Activated CD4-positive, alpha-beta memory T cell treated with anti-CD3 and anti-CD28 coated beads for 36 hours (primary cell): ENCODE measurements at regions not wholly inside any gene's neighbourhood (a gene's known extent, or its start where the extent isn't known, plus 50 kb on each side); places are given as distances from the start of the nearest gene placed in this dataset.

Experiments
- CTCF ChIA-PET: fragments of 350-600 bp; sonication (Branson Sonifier 250); formaldehyde crosslinking; loops from one replicate; lab custom pipeline; 2021; ENCODE audit warnings: antibody characterized with exemption, inconsistent platforms; lab: Charles Lee
- POLR2A ChIA-PET: fragments of 350-600 bp; sonication (Branson Sonifier 250); formaldehyde crosslinking; loops from one replicate; lab custom pipeline; 2021; ENCODE audit warnings: antibody characterized with exemption; lab: Charles Lee
- DNase-seq: peaks from one replicate; pipeline ENCODE4 v3.0.0-alpha.2; 2020
- H3K27ac Mint-ChIP-seq: one replicate; pipeline ENCODE4 v1.8.0; 2021; ENCODE audit warnings: mixed read lengths
- H3K27me3 Mint-ChIP-seq: one replicate; pipeline ENCODE4 v1.8.0; 2021; ENCODE audit warnings: mixed read lengths
- H3K36me3 Mint-ChIP-seq: one replicate; pipeline ENCODE4 v1.8.0; 2021; ENCODE audit warnings: mixed read lengths
- H3K4me1 Mint-ChIP-seq: one replicate; pipeline ENCODE4 v1.8.0; 2021; ENCODE audit warnings: low read depth, mixed read lengths
- H3K4me3 Mint-ChIP-seq: one replicate; pipeline ENCODE4 v1.8.0; 2021; ENCODE audit warnings: mild to moderate bottlenecking, mixed read lengths
- H3K9me3 Mint-ChIP-seq: one replicate; pipeline ENCODE4 v1.8.0; 2021; ENCODE audit warnings: mixed read lengths
- intact Hi-C: fragments of 100-400 bp; cut with micrococcal nuclease; formaldehyde crosslinking; loops from one replicate; pipeline ENCODE4 v1.15.1; 2023

DNA sequence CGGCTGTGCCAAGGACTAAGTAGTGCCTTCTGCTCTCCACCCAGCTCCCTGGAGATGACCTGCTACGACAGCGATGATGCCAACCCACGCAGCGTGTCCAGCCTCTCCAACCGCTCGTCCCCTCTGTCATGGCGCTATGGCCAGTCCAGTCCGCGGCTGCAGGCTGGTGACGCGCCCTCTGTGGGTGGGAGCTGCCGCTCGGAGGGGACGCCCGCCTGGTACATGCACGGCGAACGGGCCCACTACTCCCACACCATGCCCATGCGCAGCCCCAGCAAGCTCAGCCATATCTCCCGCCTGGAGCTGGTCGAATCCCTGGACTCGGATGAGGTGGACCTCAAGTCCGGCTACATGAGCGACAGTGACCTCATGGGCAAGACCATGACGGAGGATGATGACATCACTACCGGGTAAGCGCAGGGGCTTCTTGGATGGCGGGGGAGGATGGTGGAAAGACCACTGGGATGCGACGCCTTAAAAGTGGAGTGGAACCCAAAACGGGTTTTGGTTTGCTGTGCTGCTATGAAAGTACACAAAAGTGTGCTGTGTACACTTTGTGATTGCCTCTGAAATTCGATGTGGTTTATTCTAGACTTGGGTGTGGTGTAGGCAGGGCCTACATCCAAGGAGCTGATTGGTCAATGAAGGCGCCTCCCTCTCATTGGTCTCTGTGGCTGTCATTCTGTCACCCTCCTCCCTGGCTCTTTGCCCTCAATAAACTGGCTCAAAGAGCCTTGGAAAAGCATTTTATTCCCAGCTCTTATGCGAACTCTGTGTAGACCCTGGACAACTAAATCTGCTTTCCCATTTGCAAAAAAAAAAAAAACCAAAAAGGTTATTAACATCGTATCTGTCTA, 110.4 kb upstream of the IPO9 start:
- Mint-ChIP-seq H3K4me3 (no peak overlapping the region), H3K9me3 (no peaks in the 10 kb centered on the region), H3K36me3 (no peaks in the 10 kb centered on the region), H3K4me1 (no peaks in the 10 kb centered on the region), H3K27ac (no peak overlapping the region), H3K27me3 (no peaks in the 10 kb centered on the region)
- ChIA-PET CTCF (interaction anchor here (0.6 to 17.1 kb wide), 3 partner anchors 9 to 72 kb away, joined by 3 to 298 read pairs (median 15); no protein-coding TSS in a partner anchor), POLR2A (no interaction called here)
- DNase-seq = no peak
- intact Hi-C loops = no loop called here

DNA sequence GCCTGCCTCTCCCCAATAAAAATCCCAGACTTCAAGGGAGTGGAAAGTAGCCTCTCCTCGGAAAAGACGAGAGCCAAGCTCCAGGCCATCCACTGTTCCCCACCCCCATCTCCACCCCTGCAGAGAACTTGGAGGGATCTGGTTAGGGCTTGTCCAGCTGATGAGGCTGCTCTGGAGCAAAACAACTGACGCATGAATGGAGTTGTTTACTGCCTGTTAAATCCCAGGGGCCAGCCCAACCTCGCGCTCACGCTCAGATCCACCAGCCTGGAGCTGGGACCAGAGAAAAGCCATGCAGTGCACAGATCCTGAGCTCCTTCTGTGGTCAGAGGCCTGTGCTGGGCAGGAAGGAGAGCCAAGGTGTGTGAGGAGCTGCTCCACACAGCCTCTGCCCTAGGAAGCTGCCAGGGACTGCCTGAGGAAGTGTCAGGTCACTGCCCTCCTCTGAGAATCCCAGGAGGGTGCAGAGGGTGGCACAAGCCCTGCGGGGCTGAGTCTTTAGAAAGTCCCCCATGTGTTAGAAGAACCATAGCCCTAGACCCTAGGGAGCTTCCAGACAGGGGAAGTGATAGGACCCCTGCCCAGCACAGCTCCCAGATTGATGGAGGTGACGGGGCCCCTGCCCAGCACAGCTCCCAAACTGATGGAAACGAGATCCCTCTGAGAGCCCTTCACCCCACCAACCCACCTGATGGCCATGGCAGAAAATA, 109.0 kb upstream of the IPO9 start:
- Mint-ChIP-seq H3K27me3 (peaks cover under 1% of the 10 kb centered on the region), H3K36me3 (no peaks in the 10 kb centered on the region), H3K4me3 (no peak overlapping the region), H3K27ac (no peak overlapping the region), H3K9me3 (no peaks in the 10 kb centered on the region), H3K4me1 (no peaks in the 10 kb centered on the region)
- POLR2A ChIA-PET = no interaction called here
- CTCF ChIA-PET = interaction anchor here (0.9 to 3.4 kb wide), 2 partner anchors 10 to 159 kb away, joined by 3 to 15 read pairs; no protein-coding TSS in a partner anchor
- intact Hi-C loops = no loop called here
- DNase-seq = no peak

DNA sequence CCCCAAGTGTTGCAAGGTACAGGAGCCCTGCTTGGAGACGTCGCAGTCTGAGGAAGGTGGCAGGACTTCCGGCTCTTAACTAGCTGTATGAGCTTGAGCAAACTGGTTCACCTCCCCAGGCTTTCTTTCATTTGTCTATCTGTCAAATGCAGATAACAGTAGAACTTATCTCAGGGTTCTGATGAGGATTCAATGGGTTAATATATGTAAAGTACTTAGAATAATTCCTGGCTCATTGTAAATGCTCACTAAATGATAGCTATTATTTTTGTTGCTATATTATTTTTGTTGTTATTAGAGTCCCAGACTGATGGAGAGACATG, 108.5 kb upstream of the IPO9 start:
- POLR2A ChIA-PET = no interaction called here

DNA sequence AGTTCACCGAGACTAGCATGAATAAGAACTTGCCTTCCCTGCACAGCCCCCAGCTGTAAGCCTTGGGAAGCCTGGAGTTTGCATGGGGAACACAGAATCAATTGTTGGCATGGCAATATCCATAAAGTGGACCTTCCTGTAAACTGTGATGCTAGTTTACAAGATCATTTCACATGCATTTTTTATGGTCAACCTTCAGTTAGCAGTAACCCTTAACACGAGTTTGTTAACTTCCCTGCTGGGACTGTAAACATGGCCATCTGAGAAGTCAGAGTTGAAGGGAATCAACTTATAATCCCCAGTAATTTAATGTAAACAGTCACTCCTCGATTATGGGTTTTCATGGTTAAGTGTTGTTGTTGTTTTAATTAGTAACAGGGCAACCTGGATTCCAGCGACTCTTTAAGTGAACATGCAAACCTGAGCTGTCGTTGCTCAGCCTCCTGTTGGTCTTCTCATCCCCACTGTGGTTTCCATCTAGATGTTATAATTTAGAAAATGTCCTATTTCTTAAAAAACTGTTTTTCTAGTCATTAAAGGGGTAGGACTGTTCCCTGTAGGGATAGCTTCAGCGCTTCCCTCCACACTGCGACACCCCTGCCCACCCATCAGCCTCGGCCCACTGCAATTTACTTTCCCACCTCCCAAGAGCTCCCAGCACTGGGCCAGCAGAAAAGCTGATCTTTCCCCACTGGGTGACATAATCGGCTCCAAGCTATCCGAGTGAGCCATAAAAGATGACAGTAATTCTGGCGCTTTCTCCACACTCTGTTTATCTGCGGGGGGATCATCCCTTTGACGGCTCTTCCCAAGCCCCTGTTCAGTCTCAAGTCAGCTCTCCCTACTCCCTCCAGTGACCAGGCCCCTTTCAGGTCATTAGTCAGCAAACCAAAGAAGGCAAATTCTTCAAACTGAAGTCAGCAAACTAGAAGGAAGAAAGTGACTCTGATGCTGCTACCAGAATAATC, 107.6 kb upstream of the IPO9 start:
- Mint-ChIP-seq H3K36me3 (no peaks in the 10 kb centered on the region), H3K4me3 (no peak overlapping the region), H3K27me3 (peaks cover 3% of the 10 kb centered on the region), H3K27ac (no peak overlapping the region), H3K9me3 (no peaks in the 10 kb centered on the region), H3K4me1 (no peaks in the 10 kb centered on the region)
- no peak for DNase-seq
- CTCF ChIA-PET = interaction anchor here (3.7 kb wide), 1 partner anchor 12 kb away, joined by 14 read pairs; no protein-coding TSS in a partner anchor
- POLR2A ChIA-PET = no interaction called here
- intact Hi-C loops = no loop called here

More for the DNA sequence above, 108.5 kb upstream of the IPO9 start:
- Mint-ChIP-seq H3K27ac (no peak overlapping the region), H3K27me3 (peaks cover 3% of the 10 kb centered on the region), H3K4me1 (no peaks in the 10 kb centered on the region), H3K9me3 (no peaks in the 10 kb centered on the region), H3K4me3 (no peak overlapping the region), H3K36me3 (no peaks in the 10 kb centered on the region)
- intact Hi-C loops = no loop called here
- no peak for DNase-seq
- CTCF ChIA-PET = interaction anchor here (0.9 to 3.4 kb wide), 2 partner anchors 11 to 159 kb away, joined by 3 to 15 read pairs; no protein-coding TSS in a partner anchor

DNA sequence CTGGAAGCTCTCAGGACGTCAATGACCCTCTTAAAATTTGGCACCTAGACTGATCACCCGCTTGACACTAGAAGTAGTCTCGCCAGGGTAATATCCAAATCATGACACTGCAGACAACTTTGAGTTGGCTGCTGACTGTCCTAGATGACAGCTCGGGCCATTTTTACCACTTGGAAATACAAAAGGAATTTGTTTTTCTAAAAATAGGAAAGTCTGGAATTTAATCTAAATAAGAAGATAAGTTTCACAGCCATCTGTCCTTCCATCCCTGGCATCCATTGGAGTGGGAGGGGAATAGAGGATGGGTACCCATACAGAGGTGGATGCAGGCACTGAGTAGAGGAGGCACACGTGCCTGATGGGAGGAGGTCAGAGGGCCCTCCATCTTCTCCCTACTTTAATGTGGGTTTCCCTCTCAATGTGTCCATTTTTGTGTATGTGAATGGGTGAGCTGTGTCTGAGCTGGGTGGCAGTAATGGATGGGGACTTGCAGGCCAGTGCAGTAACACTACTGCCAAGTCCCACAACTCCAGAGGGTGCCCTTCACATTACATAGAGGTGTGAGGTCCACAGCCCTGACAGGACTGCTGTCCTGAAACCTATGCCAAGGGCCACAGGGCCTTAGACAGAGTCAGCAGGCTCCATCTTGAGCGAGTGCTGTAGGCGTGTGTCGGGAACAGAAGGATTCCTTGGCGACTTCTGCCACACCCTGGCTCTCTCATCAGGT, 104.8 kb upstream of the IPO9 start:
- intact Hi-C loops = no loop called here
- no peak for DNase-seq
- H3K27me3 Mint-ChIP-seq = peaks cover 3% of the 10 kb centered on the region
- CTCF ChIA-PET = interaction anchor here (1.2 to 3.7 kb wide), 2 partner anchors 11 to 15 kb away, joined by 3 to 14 read pairs; no protein-coding TSS in a partner anchor
- no peaks in the 10 kb centered on the region for H3K36me3 Mint-ChIP-seq
- H3K4me1 Mint-ChIP-seq = no peaks in the 10 kb centered on the region
- H3K27ac Mint-ChIP-seq = no peak overlapping the region
- POLR2A ChIA-PET = no interaction called here
- no peaks in the 10 kb centered on the region for H3K9me3 Mint-ChIP-seq
- H3K4me3 Mint-ChIP-seq = no peak overlapping the region

DNA sequence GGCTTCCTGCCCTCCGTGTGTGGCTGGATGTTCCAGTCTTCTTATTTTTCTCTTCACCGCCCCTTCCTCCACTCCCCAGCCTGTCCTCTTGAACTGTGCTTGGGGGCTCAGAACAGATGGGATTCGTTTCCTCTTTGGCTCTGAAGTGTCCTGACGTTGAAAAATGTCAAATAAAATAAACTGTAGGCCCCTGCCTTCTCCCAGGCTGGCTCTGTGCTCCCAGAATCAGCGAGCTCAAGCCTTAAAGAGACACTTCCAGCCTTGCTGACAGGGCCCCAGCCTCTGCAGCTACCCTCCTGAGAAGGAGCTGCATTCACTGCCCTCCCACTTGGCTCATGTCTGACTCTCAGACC, 104.2 kb upstream of the IPO9 start:
- Mint-ChIP-seq H3K9me3 (no peaks in the 10 kb centered on the region), H3K4me3 (no peak overlapping the region), H3K27ac (no peak overlapping the region), H3K36me3 (no peaks in the 10 kb centered on the region), H3K27me3 (peaks cover 3% of the 10 kb centered on the region), H3K4me1 (no peaks in the 10 kb centered on the region)
- ChIA-PET POLR2A (no interaction called here), CTCF (interaction anchor here (3.7 kb wide), 1 partner anchor 15 kb away, joined by 14 read pairs; no protein-coding TSS in a partner anchor)
- intact Hi-C loops = no loop called here
- no peak for DNase-seq

DNA sequence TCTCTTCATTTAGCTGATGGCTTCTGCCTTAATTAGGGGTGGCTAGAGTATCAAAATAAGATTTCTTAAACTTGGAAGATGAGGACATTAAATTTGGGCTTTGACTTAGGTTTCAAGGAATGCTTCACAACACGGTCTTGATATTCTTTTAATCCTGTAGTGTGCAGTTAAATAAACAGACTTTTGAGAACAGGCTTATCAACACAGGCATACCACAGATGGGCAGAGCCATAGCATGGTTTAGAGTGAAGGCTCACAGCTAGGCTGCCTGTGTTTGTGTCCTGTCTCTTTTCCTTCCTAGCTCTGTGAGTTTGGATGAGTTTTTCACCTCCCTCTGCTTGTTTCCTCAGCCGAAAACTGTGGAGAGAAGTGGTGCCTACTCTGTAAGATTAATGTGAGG, 102.3 kb upstream of the IPO9 start:
- intact Hi-C loops = no loop called here
- POLR2A ChIA-PET = no interaction called here
- peaks cover 3% of the 10 kb centered on the region for H3K27me3 Mint-ChIP-seq
- no peak overlapping the region for H3K27ac Mint-ChIP-seq
- H3K36me3 Mint-ChIP-seq = no peaks in the 10 kb centered on the region
- no peaks in the 10 kb centered on the region for H3K9me3 Mint-ChIP-seq
- no peak for DNase-seq
- CTCF ChIA-PET = interaction anchor here (1.3 kb wide), 1 partner anchor 214 kb away, joined by 6 read pairs; no protein-coding TSS in a partner anchor
- H3K4me3 Mint-ChIP-seq = no peak overlapping the region
- H3K4me1 Mint-ChIP-seq = no peaks in the 10 kb centered on the region

DNA sequence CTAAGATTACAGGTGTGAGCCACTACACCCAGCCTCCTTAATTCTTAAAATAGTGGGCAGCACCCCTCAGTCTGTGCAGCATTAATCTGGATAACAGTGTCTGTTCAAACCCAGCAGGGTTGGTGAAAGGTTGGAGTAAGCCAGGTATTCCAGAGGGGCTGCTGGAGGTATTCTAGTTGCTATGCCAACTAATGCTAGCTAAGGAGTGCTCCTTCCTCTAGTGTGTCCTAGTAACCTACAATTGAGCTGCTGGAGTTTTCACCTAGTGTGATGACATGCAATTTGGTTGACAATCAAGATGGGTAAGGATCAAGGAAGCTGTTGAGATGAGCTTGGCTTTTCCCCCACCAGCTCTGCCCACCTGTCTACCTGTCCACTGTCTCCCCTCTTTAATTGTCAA, 100.2 kb upstream of the IPO9 start:
- ChIA-PET POLR2A (no interaction called here), CTCF (interaction anchor here (0.9 to 1.0 kb wide), 2 partner anchors 19 to 64 kb away, joined by 3 to 5 read pairs; no protein-coding TSS in a partner anchor)
- Mint-ChIP-seq H3K36me3 (no peaks in the 10 kb centered on the region), H3K4me1 (no peaks in the 10 kb centered on the region), H3K4me3 (no peak overlapping the region), H3K27me3 (peaks cover 3% of the 10 kb centered on the region), H3K27ac (no peak overlapping the region), H3K9me3 (no peaks in the 10 kb centered on the region)
- intact Hi-C loops = no loop called here
- DNase-seq = no peak

DNA sequence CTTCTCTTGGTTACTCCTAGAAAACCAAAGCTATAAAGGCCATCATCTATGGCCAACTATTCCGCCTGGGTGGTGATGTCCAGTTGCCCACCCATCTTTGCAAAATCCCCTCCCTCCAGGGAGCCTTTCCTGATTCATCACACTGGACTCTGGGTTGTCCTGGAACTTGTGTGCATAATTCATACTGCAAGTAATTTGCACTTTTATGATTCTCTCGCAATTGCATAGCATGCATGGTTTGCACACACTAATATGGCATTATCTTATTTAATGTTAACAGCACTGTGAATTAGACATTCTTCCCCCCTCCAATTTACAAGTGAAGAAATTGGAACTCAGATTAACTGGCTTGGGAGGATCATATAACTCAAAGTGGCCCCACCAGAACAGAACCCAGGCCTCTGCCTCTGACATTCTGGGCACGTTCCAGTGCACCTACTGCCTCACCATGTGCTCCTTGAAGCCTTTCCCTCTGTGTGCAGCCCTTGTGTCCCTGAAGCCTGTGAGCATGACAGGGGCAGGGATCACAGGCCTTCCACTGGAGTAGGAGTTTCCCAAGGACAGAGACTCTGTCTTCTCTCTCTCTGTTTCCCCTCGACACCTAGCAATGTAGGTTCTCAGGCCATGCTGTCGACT, 98.9 kb upstream of the IPO9 start:
- intact Hi-C loops = no loop called here
- ChIA-PET POLR2A (no interaction called here), CTCF (interaction anchor here (0.9 kb wide), 1 partner anchor 63 kb away, joined by 3 read pairs; no protein-coding TSS in a partner anchor)
- H3K27me3 Mint-ChIP-seq = peaks cover 2% of the 10 kb centered on the region
- no peak overlapping the region for H3K4me3 Mint-ChIP-seq
- H3K27ac Mint-ChIP-seq = no peak overlapping the region
- no peaks in the 10 kb centered on the region for H3K9me3 Mint-ChIP-seq
- DNase-seq = no peak
- H3K36me3 Mint-ChIP-seq = no peaks in the 10 kb centered on the region
- no peaks in the 10 kb centered on the region for H3K4me1 Mint-ChIP-seq

DNA sequence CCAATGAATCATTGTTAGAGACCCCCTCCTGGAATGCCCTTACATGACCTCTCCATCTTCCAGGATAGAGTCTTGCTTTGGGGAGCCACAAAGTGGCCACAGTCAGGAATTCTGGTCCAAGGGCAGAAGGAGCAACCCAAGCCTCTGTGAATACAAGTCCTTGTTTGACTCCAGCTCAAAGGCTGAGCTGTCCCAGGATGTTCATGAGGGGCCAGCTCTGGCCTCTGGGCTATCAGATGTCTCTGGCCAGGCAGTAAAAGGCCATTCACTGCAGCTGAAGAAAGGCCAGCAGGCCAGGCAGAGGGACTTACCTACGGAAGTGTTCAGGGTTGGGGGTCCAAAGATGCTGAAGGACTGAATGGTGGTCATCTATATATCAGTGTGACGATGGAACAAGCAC, 98.3 kb upstream of the IPO9 start:
- DNase-seq = no peak
- Mint-ChIP-seq H3K27me3 (no peaks in the 10 kb centered on the region), H3K36me3 (no peaks in the 10 kb centered on the region), H3K9me3 (no peaks in the 10 kb centered on the region), H3K27ac (no peak overlapping the region), H3K4me1 (no peaks in the 10 kb centered on the region), H3K4me3 (no peak overlapping the region)
- intact Hi-C loops = no loop called here
- POLR2A ChIA-PET = no interaction called here
- CTCF ChIA-PET = interaction anchor here (1.4 kb wide), 1 partner anchor 21 kb away, joined by 3 read pairs; no protein-coding TSS in a partner anchor

DNA sequence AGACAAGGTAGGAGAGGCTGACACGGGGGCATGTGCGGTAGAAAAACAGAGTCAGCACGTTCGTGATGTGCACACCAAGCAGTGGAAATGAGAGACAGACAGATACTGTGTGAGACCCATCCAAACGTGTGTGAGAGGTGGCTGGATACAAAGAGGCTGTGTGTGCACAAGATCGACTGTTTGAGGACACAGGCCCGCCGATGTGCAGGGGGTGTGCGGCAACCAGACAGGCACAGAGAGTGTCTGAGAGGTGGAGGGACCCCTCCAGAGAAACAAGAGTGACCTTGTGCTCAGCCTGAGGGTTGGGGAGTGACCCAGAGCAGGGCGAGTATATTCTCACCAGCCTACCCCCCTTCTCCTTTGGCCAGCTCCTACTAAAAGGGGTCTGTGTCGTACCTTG, 97.8 kb upstream of the IPO9 start:
- intact Hi-C loops = no loop called here
- Mint-ChIP-seq H3K27ac (no peak overlapping the region), H3K4me3 (no peak overlapping the region), H3K36me3 (no peaks in the 10 kb centered on the region), H3K9me3 (no peaks in the 10 kb centered on the region), H3K27me3 (no peaks in the 10 kb centered on the region), H3K4me1 (no peaks in the 10 kb centered on the region)
- ChIA-PET CTCF (interaction anchor here (1.4 kb wide), 1 partner anchor 21 kb away, joined by 3 read pairs; no protein-coding TSS in a partner anchor), POLR2A (no interaction called here)
- no peak for DNase-seq
